Prostate gland (tissue), 2 donors: ENCODE measurements at regions not wholly inside any gene's neighbourhood (a gene's known extent, or its start where the extent isn't known, plus 50 kb on each side); places are given as distances from the start of the nearest gene placed in this dataset.

Experiments used
- CTCF ChIP-seq, 4 experiments: fragments of 200-600 bp in 2 of 4; fragments of 450-650 bp in 2 of 4; sonication (generic) in 2 of 4; IDR thresholded peaks; 1 replicate in 3 of 4; 2 replicates in 1 of 4; pipeline ENCODE4 v1.5.1; 2016 to 2019; ENCODE audit warnings: antibody characterized with exemption in 4 of 4, mild to moderate bottlenecking in 2 of 4, moderate library complexity in 2 of 4
- POLR2AphosphoS5 ChIP-seq: sonication (generic); formaldehyde crosslinking; IDR thresholded peaks from one replicate; pipeline ENCODE4 v1.6.1; 2017; ENCODE audit warnings: antibody characterized with exemption

DNA sequence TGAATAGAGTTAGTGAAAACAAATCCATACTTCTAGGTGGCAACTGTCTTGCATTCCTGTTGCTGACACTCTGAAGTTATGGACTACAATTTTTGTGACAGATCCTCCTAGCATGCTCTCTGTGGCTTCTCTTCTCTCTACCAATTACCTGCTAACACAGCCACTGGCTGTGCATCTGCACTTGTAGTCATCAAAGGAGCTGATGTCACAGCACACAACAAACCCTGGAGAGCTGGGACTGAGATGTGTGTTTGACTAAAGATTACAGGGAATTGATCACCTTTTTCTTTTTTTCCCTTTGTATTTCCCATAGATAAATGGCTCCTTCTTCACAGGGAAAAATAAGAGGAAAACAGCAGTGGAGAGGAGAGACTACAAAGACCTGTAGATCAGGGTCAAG lies 278.4 kb upstream of the CCDC54 start:
- TF ChIP-seq CTCF (IDR thresholded peaks at IDR 0.05), result no peak
- TF ChIP-seq POLR2AphosphoS5, result no peak
